ENCODE measurements at regions not wholly inside any gene's neighbourhood (a gene's known extent, or its start where the extent isn't known, plus 50 kb on each side); places are given as distances from the start of the nearest gene placed in this dataset.
"Not testable (repeated sequence)": the region's sequence is repeated elsewhere in the genome, so short reads cannot be mapped to it uniquely, and the experiment has no call there.

GRCh38 chr5:158234323-158235158, 375.6 kb upstream of the CLINT1 start:
- DNase-seq = no peak

GRCh38 chr5:158233735-158234322, 374.9 kb upstream of the CLINT1 start:
- DNase-seq = no peak

GRCh38 chr5:158227314-158227713, 368.4 kb upstream of the CLINT1 start:
- not testable (repeated sequence) for DNase-seq

GRCh38 chr5:158226496-158226895, 367.6 kb upstream of the CLINT1 start:
- DNase-seq = no peak

GRCh38 chr5:158224253-158224652, 365.3 kb upstream of the CLINT1 start:
- DNase-seq = no peak

- DNase-seq = no peak
Measured at GRCh38 chr5:158223054-158223600, 364.2 kb upstream of the CLINT1 start.

GRCh38 chr5:158212917-158213316, 354.0 kb upstream of the CLINT1 start:
- DNase-seq = no peak

GRCh38 chr5:158212237-158212636, 353.3 kb upstream of the CLINT1 start:
- no peak for DNase-seq

- DNase-seq = no peak
Measured at GRCh38 chr5:158209219-158209908, 350.4 kb upstream of the CLINT1 start.

- no peak for DNase-seq
Measured at GRCh38 chr5:158207733-158208132, 348.8 kb upstream of the CLINT1 start.

GRCh38 chr5:158205992-158206391, 347.0 kb upstream of the CLINT1 start:
- DNase-seq = no peak

- DNase-seq = no peak
Measured at GRCh38 chr5:158203261-158203660, 344.3 kb upstream of the CLINT1 start.

- DNase-seq = no peak
Measured at GRCh38 chr5:158202801-158203200, 343.9 kb upstream of the CLINT1 start.

GRCh38 chr5:158200619-158201018, 341.7 kb upstream of the CLINT1 start:
- DNase-seq = no peak

- no peak for DNase-seq
Measured at GRCh38 chr5:158198636-158199035, 339.7 kb upstream of the CLINT1 start.

- no peak for DNase-seq
Measured at GRCh38 chr5:158195416-158196210, 336.7 kb upstream of the CLINT1 start.

- no peak for DNase-seq
Measured at GRCh38 chr5:158194561-158194976, 335.6 kb upstream of the CLINT1 start.

- DNase-seq = not testable (repeated sequence)
Measured at GRCh38 chr5:158193395-158193794, 334.4 kb upstream of the CLINT1 start.

GRCh38 chr5:158180407-158180806, 321.5 kb upstream of the CLINT1 start:
- no peak for DNase-seq

- DNase-seq = no peak
Measured at GRCh38 chr5:158179271-158179670, 320.3 kb upstream of the CLINT1 start.

GRCh38 chr5:158178535-158178934, 319.6 kb upstream of the CLINT1 start:
- no peak for DNase-seq

GRCh38 chr5:158177146-158177545, 318.2 kb upstream of the CLINT1 start:
- no peak for DNase-seq
